Amniotic epithelial cell (primary cell): ENCODE measurements at regions not wholly inside any gene's neighbourhood (a gene's known extent, or its start where the extent isn't known, plus 50 kb on each side); places are given as distances from the start of the nearest gene placed in this dataset.
A peak's percentile ranks its signal among the peaks of the same experiment; 100 is the strongest.
"Not testable (repeated sequence)": the region's sequence is repeated elsewhere in the genome, so short reads cannot be mapped to it uniquely, and the experiment has no call there.

Experiments used
- DNase-seq: peaks from one replicate; pipeline ENCODE4 v3.0.0-alpha.2; 2010; ENCODE audit warnings: low read depth

DNA sequence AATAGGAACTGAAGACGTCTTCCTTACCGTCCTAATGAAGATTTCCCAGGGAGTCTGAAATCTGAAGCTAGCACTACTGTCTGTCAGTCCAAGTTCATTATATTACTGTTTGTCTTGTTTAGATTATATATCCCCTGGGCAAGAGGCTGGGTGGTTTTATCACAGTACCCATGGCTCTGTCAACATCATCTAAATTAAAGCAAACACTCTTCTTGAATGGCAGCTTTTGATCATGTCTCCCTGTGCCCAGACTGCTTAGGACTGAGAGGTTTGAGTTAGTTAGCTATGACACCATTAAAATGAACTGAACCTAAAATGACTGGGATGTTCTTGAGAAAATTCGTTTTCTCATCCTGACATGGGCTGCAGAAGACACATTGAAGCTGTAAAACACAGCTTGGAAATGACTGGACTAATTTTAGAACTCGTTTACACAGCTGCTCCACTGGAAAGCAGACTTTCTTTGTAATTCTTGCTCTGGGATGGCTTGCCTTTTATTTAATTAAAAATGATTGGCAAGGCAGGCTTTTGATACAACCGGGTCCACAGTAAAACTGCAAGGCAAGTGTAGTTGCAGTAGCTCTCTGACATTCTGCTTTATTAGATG, 243.5 kb downstream of the MFSD1 start:
- DNase-seq: no peak

DNA sequence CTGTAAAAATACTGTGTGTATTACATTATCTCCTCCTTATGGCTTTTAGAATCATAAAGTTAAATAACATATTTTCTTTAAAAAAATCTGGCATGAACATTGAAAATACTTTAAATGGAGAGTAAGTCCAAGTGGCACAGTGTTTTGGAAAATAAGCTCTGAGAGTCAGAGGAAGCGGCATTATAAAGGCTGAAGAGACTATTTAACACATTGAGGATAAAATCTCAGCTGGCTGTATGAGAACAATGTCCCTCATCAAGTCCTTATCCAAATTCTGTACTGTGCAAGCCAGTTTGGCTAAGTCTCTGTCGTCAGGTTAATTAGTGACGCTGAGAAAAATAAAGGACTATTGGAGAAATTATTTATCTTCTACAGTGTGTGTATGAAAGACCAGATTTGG, 245.5 kb downstream of the MFSD1 start:
- DNase-seq: no peak

DNA sequence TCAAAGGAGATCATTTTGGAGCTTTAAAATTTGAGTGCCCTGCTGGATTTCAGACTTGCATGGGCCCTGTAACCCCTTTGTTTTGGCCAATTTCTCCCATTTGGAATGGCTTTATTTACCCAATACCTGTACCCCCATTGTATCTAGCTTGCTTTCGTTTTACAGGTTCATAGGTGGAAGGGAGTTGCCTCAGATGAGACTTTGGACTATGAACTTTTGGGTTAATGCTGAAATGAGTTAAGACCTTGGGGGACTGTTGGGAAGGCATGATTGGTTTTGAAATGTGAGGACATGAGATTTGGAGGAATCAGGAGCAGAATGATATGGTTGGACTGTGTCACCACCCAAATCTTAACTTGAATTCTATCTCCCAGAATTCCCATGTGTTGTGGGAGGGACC, 250.6 kb downstream of the MFSD1 start:
- DNase-seq: not testable (repeated sequence)

DNA sequence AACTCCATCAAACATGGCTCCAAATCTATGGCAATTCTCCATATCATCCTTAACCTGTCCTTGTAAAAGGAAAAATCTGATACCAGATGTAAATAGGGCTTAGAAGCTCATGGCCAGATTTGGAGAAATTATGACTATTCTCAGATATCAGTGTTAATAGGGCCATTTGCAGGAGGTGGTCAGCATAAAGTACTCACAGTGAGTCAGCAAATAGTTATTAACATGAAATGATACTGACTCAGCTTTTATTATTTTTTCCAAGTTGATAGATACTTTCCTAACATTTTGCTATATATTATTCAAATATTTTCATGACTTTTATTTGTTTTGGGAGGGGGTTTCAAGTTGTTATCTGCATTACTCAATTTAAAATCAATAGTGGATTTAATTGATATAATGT, 255.8 kb downstream of the MFSD1 start:
- DNase-seq: no peak

DNA sequence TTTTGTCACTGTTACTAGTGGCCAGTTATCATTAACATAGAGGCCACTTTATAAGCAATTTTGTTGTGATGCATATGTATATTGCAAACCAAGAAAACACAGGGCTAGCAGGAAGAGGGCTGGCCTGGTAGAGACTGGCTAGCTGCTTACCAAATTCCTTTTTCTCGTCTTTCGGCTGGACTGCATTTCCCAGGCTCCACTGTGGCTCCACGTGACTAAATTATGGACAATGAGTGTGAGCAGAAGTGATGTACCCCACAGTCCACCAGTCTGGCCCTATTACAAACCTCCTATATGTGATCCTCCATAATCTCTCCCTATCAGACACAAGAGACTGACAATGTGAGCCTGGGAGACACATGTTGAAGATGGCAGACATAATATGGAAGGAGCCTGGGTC, 257.0 kb downstream of the MFSD1 start:
- no peak for DNase-seq

DNA sequence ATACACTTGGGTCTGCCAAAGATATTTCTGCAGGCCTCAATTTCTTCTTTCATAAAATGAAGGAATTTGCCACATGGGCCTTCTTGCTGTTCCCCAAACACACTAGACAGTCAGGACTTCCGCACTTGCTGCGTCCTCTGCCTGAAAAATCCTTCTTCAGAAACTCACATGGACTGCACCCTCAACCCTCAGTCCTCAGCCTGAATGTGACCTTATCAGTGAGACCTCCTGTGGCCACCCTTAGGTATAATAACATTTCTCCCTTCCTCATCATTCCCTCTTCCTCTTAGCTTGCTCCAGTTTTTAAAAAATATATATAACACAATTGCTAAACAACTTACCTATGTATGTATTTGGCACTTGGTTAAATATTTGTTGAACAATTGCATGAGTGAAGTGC, 257.5 kb downstream of the MFSD1 start:
- no peak for DNase-seq

DNA sequence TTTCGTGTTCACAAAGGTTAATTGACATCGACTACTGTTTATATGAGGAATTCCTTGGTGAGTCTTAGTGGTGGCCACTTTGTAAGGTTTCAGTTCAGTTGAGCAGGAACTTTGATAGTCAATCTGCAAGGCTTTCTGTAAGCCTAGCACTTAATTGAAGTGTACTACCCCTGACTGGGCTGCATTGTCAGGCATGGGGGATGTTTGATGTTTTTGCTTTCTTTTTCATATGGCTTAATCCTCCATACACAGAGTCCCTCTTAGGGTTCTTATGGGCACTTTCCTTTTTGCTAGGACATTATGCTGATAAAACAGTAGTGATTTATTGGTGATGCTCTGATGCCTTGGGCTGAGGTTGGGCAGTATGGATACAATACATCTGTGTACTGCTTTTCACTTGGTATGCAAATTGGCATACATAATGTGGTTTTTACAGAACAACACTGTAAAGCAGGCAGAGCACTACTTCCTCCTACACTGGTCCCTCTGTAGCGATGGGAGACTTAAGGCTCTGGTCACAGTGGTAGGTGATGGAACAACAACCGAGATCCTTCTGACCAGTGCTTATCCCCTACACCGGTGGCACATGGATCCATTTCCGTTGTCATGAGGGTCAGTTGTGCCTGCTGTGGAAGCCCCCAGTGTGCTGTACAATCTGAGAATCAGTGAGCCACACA, 261.0 kb downstream of the MFSD1 start:
- no peak for DNase-seq

DNA sequence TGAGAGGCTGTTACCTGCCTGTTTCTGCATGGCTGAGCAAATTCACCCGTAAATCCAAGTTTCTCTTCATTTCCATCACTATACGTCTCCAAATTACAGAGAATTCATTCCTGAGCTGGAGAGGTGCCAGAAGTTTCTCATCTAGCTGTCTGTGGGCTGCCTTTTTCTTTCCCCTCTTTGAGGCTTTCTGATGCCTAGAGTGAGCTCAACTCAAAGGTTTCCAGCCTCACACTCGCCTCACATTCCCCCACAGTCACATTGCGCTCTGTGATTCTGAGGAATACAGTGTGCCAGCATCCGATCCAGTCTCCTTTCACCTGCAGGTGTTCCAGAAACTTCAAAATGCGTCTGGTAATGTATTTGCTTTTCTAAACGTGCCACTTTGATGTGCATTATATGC, 267.2 kb downstream of the MFSD1 start, which contains the start of gene IQCJ:
TSS of gene IQCJ (plus strand) at position 229 of the 400 bp plus-strand sequence.
- no peak for DNase-seq

DNA sequence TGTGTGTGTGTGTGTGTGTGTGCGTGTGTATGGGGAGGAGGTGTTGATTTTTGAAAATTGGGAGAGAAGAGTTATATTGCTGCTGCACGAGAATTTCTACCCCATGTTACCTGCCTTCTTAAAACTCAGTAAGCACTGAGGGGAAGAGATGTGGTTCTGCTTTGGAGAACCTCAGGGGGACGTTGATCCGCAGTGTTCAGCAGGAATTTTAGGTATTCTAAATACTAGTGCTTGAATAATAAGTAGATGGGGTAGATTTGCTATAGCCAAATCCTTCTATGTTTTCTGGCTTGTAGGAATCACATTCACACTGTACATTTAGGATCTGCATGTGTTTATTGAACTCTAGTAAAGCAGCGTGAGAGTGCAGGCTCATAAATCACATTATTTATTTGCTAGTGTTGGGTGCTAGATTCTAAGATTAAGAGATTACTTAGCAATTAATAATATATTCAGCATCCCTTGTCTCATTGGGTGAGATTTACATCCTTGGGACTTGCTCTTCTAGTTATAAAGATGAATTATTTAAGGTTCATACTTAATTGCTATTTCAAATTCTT, 268.1 kb downstream of the MFSD1 start:
- DNase-seq: no peak

DNA sequence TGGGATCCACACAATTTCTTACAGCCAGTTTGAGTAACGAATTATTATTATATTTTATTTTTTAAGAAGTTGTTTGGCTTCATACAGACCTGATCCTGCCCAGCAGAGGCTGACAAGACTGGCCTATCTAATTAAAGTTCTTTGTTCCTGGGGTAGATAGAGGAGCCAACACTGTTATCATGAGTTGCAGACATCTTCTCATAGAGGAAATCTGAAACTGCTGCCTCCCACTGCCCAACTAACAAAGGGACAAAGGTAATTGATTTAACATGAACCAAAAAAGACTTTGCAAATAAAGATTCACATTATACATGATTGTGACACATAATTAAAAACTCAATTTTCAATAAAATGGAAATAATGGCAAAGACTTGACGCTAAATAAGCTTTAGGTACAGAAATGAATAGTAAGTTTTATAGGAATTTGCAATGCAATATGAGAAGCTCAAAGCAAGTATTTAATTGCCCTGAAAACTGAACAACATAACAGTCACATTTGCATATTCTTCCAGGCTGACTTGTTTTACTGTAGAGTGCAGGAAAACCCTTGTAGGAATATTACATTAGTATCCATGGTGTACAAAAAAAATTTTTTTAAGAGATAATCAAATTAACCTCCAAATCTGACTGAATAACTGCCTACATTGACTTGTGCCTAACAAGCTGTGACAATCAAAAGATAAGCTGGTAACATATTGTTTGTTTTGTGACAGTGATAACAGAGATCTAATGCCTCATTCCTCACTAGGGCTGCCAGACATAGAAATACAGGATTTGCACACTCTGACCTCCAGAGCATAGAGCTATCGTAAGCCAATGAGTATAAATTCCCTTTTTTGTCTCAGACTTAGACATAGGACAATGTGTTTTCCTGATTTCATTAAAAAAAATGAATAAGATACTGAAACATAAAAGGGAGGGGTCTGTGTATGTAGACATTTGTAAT, 273.2 kb downstream of the MFSD1 start:
- no peak for DNase-seq

DNA sequence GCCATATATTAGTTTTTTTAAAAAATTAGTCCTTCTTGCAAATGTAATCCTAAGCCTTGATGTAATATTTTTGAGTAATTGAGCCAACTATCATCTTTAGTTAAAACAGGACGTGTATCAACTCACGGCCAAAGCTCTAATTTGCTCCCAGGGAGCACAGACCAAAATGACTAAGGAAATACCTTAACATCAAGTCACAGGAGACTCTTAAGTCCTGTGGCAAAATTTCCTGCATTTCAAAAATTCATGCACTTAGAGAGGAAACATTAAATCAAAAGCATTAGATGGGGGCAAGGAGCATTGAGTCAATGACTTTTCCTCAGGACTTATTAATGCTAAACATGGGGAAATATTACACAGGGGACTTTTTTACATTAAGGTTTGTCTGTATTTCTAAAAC, 276.0 kb downstream of the MFSD1 start:
- DNase-seq: peak; percentile 88

DNA sequence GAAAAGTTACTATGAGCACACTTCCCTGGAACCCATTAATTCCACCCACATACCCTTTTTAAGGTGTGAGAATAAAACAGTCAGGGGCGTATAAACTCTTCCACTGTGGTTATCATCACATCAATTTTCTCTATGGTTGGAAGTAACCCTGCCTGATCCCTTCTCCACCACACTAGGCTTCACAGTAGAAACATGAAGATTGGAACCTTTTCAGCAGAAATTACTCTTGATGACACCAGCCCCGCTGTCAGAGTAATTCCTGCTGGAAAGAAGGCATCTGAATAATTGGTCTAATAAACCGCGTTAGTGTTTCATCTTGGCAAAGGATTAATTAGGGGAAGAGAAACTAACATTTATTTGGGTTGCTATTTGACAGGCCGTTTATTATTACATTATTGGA, 278.4 kb downstream of the MFSD1 start:
- DNase-seq: no peak

DNA sequence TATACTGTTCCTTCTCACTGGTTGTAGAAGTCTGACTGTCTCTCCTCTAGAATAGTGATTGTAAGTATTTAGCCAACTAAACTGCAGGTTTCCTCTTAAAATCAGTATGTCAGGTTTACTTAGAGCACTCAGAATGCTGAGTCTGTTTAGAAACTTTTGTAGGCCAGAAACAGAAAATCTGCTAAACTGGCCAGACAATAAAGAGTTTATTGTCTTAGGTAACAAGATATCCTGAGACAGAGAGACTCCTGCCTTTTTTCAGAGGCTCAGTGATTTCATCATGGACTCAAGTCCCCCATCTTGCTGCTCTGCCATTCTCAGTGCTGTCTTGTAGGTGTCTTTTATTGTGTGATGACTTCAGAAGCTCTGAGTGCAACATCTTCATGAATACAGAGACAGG, 279.0 kb downstream of the MFSD1 start:
- DNase-seq: no peak

DNA sequence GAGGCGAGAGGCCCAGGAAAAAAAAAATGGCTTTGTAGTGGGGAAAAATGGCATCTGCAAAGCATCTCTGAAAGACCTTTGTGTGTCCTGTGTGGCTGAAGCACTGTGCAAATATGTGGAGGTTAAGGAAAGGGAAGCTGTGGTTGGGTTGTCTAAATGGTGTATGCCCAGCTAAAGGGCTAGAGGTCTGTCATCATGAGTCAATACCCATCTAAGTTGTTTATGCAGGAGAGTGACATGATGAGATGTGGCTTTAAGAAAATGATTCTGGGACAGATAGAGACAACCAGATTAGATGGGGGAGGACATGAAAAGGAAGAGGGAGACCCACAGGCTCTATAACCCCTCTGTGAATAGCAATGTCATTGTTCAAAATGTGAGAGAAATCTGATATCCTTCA, 280.7 kb downstream of the MFSD1 start:
- DNase-seq: peak; percentile 57

DNA sequence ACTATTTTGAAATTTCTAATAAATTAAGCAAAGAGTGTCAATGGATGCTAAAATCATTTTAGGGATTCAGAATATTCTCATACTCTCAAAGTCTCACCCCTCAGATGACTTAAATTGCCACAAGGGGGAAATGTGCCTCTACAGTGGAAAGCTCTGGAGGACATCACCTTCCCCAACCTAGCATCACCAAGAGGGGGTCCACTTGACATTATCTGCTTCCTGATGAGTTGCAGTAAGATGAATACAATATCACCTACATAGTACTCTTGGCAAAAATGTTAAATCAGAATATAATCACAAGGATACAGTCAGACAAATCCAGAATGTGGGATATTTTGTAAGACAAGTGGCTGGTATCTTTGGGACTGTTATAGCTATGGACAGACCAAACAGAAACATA, 290.1 kb downstream of the MFSD1 start:
- DNase-seq: no peak

DNA sequence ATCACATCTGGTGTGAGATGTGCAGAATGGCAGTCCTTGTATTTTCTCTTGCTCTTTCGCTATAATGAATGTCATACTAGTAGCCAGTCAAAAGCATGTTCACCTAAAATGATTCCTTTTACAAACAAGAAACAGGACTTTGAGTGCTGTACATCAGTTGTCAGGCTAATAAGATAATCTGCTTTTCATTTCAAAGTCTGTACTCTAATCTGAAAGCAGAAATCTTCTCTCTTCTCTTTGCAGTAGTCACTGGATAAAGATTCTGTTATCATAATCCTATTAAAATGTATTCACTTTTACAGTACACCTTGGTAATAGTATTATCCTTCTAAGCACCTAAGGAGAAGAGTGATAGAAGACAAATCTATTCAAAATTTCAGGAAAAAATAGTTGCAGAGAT, 300.1 kb downstream of the MFSD1 start:
- no peak for DNase-seq

DNA sequence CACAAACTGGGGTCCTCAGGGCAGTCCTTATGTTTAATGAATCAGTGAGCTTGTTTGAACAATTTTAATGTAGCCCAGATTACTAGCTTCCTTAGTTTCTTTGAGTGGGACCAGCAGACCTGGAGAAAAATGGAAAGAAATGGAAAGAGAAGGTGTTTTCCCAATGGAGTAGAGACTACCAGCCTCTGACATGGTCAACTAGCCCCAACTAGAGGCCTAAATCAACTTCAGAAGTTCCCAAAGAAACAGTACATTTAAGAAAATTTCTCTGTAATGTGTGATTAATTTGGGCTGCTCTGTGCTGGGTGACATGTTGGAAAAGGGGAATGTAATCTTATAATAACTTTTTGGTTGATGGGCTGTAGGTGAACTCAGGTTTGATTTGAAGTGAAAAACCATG, 310.9 kb downstream of the MFSD1 start:
- no peak for DNase-seq

DNA sequence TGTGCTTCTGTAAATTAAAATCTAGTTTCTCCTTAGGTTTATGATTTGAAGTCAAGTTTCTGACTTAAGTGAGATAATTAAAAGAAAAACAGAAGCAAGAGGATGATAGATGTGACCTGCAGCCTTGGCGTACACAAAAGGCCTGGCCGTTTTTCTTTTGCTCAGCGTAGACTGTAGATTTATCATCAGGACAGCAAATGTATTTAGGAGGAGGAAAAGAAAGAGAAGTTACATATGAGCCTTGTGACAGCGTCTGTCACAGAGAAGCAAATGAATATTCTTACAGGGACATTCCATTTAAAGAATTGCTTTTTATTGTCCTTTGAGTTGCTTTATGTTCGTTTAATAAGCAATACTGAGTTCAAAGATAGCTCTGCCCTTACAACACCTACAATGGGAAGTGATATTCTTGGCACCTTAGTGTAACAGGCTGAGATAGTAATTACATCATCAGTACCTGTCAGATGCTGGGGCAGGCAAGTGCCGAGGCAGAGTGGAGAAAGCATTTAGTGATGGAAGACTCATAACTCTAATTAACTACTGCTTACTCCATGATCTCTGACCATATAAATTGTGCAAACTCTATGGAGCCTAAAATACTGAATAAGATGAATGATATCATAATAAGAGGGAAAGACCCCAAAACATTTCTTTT, 311.5 kb downstream of the MFSD1 start:
- no peak for DNase-seq

DNA sequence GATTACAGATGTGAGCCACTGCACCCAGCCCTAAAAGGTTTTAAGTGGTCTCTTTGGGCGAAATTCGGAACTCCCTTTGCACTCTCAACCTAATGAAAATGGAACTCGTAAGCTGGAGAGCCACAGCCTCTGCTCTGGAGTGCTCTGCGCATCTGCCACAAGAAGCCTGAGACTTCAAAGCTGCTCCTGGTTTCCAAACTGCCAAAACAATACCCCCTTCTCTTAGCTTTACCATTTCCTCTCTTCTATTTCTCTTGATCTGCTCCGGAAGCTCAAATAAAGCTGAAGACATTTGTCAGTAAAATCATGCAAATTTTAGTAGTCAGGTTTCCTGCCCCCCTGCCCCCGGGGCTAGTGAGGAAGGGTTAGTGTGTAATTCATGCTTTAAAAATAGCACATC, 312.7 kb downstream of the MFSD1 start:
- DNase-seq: no peak

DNA sequence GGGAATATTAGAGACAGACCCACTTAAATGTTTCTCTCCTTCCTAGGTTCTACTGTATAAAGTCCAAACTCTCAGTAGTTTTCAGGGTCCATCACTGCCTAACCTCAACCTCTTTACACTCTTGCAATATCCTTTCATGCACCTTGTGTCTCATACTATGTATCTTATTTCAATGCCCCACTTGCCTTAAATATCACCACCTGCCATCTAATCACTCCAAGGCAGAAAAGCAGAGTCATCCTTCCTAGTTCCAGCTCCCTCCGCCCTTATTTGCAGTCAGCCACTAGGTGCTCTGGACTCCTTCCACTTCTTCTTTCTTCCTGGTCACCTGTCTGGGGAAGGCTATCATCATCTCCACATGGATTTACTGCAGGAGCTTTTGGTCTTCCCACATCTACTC, 322.0 kb downstream of the MFSD1 start:
- DNase-seq: no peak

DNA sequence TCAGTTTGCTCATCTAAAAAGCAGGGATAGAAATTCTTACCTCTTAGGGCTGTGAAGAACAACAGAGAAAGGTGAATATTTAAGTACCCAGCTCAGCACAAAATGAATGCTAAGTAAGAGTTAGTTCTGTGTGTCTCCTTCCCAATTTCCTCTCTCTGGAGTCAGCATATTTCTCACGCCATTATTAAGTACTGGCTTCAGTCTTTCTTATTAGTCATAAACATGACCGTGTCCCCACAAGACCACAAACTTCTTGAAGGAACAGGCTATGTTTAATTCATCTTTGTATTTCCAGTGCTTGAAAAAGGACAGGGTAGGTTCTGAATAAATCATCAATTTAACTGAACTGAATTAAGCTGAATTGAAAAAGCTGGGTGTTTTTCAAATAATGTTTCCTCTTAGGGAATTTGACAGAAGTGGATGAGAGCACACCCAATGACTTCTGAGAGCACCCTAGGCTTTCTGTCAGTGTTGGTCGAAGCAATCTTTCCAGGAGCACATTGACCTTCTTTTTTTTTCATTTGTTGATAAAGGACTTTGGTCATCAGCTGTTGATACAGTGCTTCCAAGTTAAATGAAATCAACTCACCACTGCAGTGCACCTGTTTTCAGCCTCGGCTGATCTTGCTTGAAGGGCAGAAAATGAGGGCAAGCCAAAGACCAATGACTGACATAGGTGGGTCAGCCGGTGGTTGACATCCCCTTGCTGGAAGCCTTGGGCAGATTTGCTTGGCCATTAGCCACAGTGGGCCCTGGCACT, 324.6 kb downstream of the MFSD1 start:
- DNase-seq: peak; percentile 55

DNA sequence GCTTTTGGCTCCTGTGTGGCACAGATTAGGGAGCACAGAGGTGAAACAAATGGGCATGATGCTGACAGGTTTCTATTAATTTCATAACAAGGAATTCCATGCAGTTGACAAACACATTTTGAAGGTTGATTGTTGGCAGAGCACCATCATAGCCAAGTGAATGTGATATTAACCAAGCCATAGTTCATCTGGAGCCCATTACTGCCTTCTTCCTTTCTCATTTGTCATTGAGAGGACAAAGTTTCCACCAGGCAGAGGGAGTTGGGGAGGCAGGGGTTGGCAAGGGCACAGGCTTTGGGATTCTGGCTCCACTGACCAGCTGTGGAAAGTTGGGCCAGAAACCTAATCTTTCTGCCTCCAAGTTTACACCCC, 325.2 kb downstream of the MFSD1 start:
- no peak for DNase-seq
